ENCODE measurements at regions not wholly inside any gene's neighbourhood (a gene's known extent, or its start where the extent isn't known, plus 50 kb on each side); places are given as distances from the start of the nearest gene placed in this dataset.

- no peak for DNase-seq (ENCODE audit: extremely low read depth in 1 of 11, low read depth in 9 of 11, low spot score in 4 of 11)
Measured at GRCh38 chr10:130618647-130619046, 482.5 kb downstream of the GLRX3 start.

DNA sequence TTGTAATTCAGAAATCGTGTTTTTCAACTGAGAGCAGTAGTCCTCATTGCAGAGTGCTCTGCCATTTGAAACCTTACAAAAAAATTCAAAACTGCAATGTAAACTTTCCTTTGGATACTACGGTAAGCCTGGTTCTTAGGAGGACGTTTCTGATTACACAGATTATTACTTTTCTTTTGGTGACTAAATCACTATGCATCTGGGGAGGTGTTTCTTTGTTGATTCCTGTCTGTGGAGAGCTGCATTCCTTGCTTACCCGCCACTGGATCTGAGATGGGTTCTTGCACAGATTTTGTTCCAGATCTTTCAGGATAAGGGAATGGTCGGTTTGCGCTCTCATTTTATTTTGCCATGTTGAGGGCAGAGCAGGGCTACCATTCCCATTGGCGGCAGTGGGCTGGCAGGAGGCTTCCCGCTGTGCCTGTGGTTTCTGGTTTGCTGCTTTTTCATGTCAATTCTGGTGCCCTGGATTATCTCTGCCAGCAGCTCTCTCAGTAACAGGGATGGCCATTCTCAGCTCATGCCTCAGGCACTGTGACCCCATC is 485.1 kb downstream of the GLRX3 start:
- no peak for DNase-seq (ENCODE audit: extremely low read depth in 1 of 11, low read depth in 9 of 11, low spot score in 4 of 11)

DNA sequence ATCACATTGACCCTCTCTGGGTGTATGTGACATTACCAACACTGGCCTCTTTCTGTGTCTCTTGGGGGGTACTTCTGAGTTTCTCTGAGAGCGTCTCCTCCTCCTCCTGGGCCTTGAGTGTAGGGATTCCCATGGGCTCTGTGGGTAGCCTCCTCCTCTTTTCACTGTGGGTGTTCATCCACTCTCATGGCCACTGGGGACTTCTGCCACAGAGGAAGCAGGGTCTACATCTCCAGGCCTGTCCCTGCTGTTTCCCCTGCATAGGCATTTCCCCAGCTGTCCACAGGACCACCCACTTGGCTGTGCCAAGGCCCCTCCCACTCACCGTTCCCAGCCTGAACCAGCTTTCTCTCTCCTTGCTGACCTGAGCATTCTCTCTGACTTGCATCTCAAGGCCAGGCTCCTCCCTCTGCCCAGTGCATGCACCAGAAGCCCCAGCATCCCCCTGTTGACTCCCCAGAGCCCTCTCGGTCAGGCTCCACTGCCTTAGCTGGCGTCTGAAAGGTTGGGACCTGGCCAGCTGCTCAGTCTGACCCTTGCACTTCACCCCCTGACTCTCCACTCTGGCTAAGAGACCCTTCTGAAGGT is 487.6 kb downstream of the GLRX3 start:
- DNase-seq (ENCODE audit: extremely low read depth in 1 of 11, low read depth in 9 of 11, low spot score in 4 of 11), result peak in 3 of 11 donors; percentile 19 to 24 (median 20)

DNA sequence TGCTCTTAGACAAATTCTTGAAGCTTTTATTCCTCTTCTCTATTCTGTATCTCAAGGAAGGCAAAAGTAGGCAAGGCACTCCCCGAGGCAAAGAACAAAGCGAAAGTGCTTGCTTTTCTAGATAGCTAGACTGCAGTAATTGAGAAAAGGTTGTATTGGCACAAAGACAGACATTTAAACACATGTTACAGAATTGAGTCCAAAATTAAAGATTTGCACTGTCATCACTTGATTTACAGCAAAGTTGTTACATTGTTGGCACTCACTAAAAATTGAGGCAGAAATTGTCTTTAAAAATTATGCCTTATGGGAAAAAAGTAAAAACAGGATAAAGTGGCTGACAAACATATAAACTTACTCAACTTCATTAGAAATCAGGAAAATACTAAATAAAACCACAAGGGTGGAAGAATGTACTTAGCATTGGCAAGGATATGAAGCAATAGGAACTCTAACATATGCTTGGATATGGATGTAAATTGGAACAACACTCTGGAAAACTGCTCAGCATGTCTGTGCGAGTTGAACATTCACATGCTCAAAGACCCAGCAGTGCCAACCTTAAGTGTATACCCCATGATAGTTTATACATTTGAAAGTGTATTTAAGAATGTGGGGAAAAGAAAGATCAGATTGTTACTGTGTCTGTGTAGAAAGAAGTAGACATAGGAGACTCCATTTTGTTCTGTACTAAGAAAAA is 491.3 kb downstream of the GLRX3 start:
- DNase-seq (ENCODE audit: extremely low read depth in 1 of 11, low read depth in 9 of 11, low spot score in 4 of 11), result no peak

- no peak for DNase-seq (ENCODE audit: extremely low read depth in 1 of 11, low read depth in 9 of 11, low spot score in 4 of 11)
Measured at GRCh38 chr10:130630135-130630534, 493.9 kb downstream of the GLRX3 start.

- DNase-seq (ENCODE audit: extremely low read depth in 1 of 11, low read depth in 9 of 11, low spot score in 4 of 11), result peak in 5 of 11 donors; percentile 13 to 25 (median 20)
Measured at GRCh38 chr10:130631142-130632096, 495.2 kb downstream of the GLRX3 start.

- DNase-seq (ENCODE audit: extremely low read depth in 1 of 11, low read depth in 9 of 11, low spot score in 4 of 11), result no peak
Measured at GRCh38 chr10:130634816-130635215, 498.6 kb downstream of the GLRX3 start.

DNA sequence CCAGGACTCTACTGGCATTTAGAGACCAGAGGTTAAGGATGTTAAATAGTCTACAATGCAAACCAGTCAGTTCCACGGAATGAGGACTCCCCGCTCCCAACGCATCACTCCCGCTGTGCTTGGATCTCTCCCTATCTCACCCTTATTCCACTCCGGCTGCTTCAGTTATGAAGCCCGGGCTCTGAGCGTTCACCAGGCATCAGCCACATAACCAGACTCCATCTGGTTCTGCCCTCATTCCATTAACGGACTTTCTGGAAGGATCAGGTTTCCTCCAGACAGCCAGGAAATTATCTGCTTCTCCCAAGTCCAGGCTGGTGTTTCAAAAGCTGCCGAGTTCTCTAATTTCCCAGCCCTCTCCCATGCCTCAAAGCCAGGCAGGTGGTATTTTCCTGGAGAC is 499.3 kb downstream of the GLRX3 start:
- peak in 3 of 11 donors; percentile 7 to 25 (median 15) for DNase-seq (ENCODE audit: extremely low read depth in 1 of 11, low read depth in 9 of 11, low spot score in 4 of 11)

DNA sequence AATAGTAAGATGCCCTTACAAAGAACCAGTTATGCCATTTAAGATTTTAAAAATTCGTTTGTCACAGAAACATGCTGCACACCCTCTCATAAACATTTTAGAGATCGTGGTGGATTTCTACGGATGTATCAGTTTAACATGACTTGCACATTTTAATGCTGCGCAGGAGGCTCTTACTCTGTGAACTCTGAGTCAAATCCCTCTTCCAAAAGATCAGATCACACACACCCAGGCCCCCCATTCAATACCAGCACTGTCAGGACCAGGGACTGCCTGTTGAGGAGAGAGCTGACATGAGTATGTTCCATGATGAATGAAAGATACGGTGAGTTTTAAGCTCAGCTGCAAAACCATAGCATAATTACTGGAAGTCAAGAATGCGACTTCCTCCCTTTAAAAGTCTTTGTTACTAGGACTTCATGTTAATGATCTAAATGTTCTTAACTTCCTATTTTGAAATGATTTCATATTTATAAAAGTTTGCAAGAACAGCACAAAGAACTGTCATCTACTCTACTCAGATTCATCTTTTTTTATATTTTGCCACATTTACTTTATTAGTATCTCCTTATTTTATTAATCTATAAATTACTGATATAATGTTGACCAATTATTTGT is 500.2 kb downstream of the GLRX3 start:
- no peak for DNase-seq (ENCODE audit: extremely low read depth in 1 of 11, low read depth in 9 of 11, low spot score in 4 of 11)

GRCh38 chr10:130637089-130637676 is 501.0 kb downstream of the GLRX3 start:
- no peak for DNase-seq (ENCODE audit: extremely low read depth in 1 of 11, low read depth in 9 of 11, low spot score in 4 of 11)

GRCh38 chr10:130638991-130639390 is 502.8 kb downstream of the GLRX3 start:
- no peak for DNase-seq (ENCODE audit: extremely low read depth in 1 of 11, low read depth in 9 of 11, low spot score in 4 of 11)

- no peak for DNase-seq (ENCODE audit: extremely low read depth in 1 of 11, low read depth in 9 of 11, low spot score in 4 of 11)
Measured at GRCh38 chr10:130642926-130643325, 506.7 kb downstream of the GLRX3 start.

- DNase-seq (ENCODE audit: extremely low read depth in 1 of 11, low read depth in 9 of 11, low spot score in 4 of 11), result no peak
Measured at GRCh38 chr10:130647341-130647740, 511.1 kb downstream of the GLRX3 start.

DNA sequence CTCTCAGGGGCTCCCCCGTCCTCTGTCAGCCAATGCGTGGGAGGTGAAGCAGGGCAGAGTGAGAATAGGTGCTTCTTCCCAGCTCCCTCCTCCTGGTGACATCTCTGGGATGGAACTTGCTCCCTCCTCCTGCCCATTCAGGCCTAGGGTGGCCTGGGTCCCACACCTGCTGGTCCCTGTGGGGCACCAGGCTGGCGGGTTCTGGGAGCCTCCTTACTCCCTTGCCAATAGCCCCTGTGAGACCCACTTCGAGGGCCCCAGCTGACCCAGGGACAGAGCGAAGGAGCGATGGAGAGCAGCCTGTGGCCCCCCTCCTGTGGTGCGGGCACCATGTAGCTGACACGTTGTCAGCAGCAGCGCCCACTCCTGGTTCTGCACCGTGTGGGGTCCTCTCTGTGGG is 512.6 kb downstream of the GLRX3 start:
- DNase-seq (ENCODE audit: extremely low read depth in 1 of 11, low read depth in 9 of 11, low spot score in 4 of 11), result no peak

DNA sequence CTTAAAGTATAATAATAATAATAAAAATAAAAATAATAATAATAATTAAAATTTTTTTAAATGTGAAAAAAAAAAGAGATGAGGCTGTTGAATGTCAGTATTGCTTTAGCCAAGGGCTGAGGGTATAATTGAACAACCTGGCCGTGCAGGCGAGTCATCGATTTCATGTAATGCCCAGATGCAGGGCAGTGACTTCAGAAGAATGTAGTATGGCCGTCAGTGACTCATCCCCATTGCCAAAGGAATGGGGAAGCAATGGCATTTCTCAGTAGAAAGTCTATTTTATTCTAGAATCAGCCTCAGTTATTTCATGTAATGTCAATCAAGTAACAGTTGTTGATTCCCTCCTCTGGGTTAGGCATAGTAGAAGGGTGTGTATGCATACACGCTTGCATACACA is 516.4 kb downstream of the GLRX3 start:
- no peak for DNase-seq (ENCODE audit: extremely low read depth in 1 of 11, low read depth in 9 of 11, low spot score in 4 of 11)

GRCh38 chr10:130652964-130653578 is 516.9 kb downstream of the GLRX3 start:
- no peak for DNase-seq (ENCODE audit: extremely low read depth in 1 of 11, low read depth in 9 of 11, low spot score in 4 of 11)

DNA sequence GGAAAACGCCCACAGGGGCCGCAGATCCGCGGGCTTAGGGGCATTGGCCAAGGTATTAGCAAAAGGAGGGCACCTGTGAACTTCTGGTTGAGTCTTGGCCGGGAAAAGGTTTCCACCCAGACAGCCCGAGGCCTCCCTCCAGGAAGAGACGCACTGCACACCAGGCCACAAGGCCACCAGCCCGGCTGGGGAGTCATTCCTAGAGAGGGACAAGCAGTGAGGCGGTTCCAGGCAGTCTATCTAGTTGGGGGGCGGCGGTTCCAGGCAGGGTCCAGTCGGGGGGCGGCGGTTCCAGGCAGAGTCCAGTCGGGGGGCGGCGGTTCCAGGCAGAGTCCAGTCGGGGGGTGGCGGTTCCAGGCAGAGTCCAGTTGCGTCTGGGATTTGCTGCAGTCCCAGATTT is 518.5 kb downstream of the GLRX3 start:
- DNase-seq (ENCODE audit: extremely low read depth in 1 of 11, low read depth in 9 of 11, low spot score in 4 of 11), result no peak
